HG03442 (cell line): ENCODE measurements at regions not wholly inside any gene's neighbourhood (a gene's known extent, or its start where the extent isn't known, plus 50 kb on each side); places are given as distances from the start of the nearest gene placed in this dataset.

Experiments used
- ATAC-seq: cut with Tn5 transposase; IDR thresholded peaks from one replicate; pipeline ENCODE4 v1.9.1; 2021; ENCODE audit warnings: mild to moderate bottlenecking, moderate library complexity; ENCODE audit not compliant: unreplicated experiment

GRCh38 chr12:91309450-91309849 lies 126.8 kb upstream of the DCN start:
- no peak for ATAC-seq

DNA sequence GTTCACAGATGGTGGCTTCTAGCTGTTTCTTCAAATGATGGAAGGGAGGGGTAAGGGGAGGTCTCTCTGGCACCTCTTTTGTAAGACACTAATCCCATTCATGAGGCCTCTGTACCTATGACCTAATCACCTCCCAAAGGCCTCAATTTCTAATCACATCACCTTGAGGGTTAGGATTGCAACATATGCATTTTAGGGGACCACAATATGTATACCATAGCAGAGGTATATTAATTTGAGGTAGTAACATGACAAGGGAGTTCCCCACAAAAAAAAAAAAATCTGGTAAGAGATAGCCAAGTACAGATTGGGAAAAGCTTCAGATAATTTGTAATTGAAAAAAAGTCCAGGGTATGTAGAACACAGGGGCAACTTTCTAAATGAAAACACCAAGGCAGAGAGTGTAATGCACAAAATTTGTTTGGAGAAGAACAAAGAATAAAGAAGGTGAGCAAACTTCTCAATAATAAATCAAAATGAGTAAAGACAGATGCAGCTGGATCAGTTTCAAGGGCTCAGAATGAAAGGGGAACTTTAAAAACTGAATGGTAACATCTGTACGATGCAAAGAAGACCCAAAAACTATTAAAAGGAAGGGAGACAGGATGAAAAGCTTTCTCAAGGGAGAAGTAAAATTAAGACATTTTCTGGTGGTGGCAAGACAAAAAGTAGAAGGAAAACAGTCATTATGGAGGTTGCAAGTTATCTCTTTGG lies 125.5 kb upstream of the DCN start:
- ATAC-seq = no peak

DNA sequence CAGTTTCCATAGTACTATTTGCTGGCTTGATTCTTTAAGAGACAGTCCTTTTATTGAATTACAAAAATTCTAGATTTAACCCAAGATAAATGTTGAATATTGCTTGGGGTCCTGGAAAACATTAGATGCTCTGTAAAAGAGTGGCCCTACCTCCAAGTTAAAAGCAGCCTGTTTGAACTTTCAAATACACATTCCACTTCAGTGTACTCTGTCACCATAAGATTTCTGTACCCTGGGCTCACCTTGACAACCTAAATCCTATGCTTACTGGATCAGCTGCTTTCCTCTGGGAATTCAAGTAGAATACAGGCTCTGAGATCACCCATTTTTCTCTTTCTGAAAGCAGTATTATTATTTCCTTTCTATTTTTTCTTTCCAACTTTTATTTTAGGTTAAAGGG lies 107.7 kb upstream of the DCN start:
- no peak for ATAC-seq

GRCh38 chr12:91289906-91290305 lies 107.3 kb upstream of the DCN start:
- ATAC-seq = no peak

GRCh38 chr12:91289072-91289471 lies 106.5 kb upstream of the DCN start:
- ATAC-seq = no peak

- ATAC-seq = no peak
Observed at GRCh38 chr12:91287753-91288152, 105.1 kb upstream of the DCN start.

GRCh38 chr12:91278126-91278525 lies 95.5 kb upstream of the DCN start:
- no peak for ATAC-seq

- ATAC-seq = no peak
Observed at GRCh38 chr12:91276509-91276908, 93.9 kb upstream of the DCN start.

DNA sequence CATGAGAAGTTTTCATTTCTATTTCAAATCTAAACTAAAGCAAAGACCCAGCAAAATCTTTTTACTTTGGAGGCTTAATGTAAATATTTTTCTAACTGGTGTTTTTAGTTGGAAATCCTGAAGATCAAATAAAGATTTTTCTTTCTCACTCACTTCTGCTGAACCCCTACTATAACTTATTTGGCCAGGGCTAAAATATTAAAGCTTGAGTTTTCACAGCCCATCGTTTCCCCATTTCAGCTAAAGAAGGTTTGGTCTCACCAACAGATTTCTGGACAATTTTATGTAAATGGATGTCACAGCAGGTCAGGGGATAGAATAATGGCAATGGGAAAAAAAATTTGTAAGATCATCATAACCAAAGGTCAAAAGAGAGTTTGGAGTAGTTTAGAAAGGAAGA lies 92.7 kb upstream of the DCN start:
- no peak for ATAC-seq

DNA sequence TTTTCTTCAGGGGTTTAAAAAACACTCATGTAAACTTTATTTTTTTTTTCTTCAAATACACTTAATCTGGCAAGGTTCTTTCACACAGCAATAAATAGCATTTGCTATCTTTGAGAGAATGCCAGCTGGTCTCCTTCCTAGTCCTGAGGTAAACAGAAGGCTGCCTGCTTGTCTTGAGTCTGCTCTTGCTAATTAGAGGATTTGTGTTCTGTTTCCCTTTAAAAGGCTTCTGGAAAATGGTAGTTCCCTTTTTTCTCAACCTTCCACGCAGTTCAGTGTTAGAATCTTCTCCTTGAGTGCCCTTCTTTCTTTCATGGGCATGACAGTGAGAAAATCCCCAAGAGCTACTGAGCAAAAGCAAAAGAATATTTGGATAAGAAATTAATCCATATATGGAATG lies 92.3 kb upstream of the DCN start:
- ATAC-seq = no peak

GRCh38 chr12:91273560-91273959 lies 90.9 kb upstream of the DCN start:
- no peak for ATAC-seq

- ATAC-seq = no peak
Observed at GRCh38 chr12:91272461-91273063, 89.9 kb upstream of the DCN start.

GRCh38 chr12:91271185-91271584 lies 88.6 kb upstream of the DCN start:
- ATAC-seq = no peak

DNA sequence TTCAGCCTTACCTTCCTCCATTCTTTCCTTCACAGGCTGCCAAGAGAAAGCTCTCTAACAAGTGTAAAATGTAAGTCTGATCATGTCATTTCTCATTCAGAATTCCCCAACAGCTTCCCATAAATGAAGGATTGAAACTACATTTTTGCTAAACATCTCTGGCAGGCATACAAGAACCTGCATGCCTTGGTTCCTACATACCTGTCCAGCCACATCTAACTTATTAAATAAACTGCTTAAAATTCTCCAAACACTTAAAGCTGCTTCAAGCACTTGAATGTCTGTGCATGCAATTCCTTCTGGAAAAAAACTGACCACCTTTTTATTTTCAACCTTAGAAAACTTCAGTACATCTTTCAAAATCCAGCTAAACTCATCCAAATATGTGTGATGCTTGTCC lies 84.4 kb upstream of the DCN start:
- no peak for ATAC-seq

- no peak for ATAC-seq
Observed at GRCh38 chr12:91264178-91264577, 81.6 kb upstream of the DCN start.

GRCh38 chr12:91261820-91262676 lies 79.4 kb upstream of the DCN start:
- no peak for ATAC-seq

GRCh38 chr12:91256411-91256810 lies 73.8 kb upstream of the DCN start:
- ATAC-seq = no peak

DNA sequence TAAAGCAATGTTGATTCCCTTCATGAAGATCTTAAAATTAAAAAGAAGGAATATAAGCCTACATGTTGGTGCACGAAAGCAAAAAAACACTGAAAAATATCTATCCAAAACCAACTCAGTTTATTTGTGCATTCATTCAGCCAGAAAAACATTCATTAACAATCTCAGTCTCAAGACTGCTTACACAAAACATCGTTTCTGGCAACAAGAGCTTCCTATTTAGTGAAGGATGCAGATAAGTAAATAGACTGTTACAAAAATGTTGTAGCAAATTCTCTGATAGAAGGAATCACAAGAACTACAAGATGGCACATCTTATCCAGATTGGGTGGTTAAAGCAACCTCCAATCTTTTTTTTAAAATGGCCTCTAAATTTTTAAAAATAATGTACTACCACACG lies 69.7 kb upstream of the DCN start:
- ATAC-seq = no peak

DNA sequence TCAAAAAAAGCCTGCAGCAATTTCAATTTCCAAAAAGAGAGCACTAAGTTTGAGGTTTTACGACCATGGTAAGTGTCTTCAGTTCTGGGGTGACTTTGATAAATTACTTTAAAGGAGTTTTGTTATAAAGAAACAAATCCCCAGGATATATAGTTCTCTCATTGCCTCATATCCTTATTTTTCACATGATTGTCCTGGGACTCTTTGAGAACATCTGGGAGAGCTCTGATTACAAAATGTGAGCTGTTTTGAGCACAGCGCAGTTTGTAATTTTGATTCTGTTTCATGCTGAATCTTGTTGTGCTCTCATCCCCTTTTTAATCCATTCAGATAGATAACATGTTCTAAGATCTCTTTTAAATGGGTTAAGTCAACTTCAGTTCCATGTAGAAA lies 67.7 kb upstream of the DCN start:
- no peak for ATAC-seq

DNA sequence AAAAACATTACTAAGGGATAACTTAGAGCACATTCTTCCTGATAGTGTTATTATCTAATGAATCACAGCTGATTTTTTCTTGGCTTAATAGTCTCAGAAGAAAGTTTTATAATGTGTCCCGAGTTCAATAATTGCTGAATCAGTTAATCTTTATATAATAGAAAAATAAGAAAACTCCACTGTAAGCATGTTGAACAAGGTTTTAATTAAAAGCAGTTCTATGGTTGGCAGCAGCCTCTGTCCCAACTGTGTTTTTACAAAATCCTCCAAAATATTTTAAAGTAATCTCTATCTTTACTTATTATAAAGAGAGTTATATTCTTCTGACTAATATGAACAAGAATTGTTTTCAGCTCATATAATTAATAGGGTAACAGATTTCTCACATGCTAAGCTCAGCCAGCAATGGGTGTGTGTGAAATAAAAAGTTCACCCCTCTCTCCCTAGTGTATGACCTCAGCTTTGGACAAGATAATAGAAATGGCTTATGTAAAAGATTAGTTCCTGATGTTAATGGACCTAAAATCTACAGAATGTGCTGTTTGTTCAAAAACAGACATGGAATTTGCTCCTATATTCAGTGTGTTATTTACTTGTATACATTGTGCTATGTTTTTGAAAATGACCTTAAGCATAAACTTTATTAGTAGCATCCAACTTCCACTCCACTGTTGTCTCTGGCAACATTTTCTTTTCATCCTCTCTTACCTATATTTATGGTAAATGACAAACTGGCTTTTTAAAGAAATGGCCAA lies 67.1 kb upstream of the DCN start:
- no peak for ATAC-seq

DNA sequence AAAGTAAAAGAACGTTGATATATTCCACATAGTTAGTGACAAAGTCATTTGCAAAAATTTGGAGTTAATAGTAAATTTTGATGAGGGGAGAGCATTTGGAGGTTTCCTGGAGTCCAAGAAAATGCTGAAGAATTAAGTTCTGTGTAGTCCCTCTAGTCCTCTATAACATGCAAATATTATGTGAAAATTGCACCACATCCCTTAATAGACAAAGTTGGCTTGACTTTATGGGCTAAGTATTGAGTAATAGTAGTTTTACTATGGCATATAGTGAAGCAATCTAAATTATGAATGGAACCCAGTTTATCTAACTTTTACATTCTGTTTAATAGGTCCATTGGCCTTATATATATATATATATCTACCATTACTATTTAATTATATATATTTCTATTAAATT lies 66.4 kb upstream of the DCN start:
- no peak for ATAC-seq
